ENCODE measurements at regions not wholly inside any gene's neighbourhood (a gene's known extent, or its start where the extent isn't known, plus 50 kb on each side); places are given as distances from the start of the nearest gene placed in this dataset.

DNA sequence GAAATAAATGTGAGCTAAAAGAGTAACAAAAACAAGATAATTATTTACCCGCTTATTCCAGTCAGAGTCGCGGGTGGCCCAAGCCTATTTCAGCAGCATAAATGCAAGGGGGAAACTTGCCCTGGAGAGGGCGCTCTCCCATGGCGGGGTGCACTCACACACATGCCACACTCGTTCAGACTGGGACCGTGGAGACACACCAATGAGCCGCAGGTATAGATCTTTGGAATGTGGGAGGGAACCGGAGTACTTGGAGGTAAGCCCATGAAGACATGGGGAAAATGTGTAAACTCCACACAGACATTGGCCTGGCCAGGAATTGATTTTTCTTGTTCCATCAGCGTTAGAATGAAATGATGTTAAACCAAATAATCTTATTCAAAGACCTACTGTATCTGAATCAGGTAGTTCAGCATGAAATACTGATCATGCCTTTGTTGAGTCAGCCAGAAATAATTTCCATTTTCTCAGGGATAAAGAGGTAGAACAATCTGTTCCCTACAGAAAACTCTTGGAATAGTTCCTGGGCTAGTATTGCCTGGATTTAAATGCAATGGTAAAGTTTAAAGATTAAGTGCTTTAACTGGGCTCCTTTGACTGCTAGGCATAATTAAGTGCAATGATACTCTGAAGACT, 191.5 kb downstream of the MCHR2 start:
- no peak for DNase-seq (ENCODE audit: low read depth in 2 of 2)

DNA sequence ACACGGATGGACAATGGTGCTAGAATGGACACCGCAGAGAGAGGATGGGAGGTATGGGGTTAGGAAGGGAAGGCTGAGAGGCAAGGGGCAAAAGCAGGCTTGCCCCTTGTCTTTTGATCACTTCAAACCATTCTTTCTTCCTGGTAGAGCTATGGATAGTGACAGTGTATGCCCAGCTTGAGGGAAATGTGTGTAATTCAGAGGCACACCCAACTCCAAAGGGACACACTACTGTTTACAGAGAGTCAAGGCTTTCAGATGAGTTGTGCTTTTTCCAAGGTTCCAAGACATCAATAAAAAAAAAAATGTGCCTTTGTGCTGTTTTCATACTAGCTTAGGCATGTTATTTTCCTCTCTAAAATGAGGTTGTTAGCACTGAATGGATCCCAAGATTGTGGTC, 185.0 kb downstream of the MCHR2 start:
- DNase-seq (ENCODE audit: low read depth in 2 of 2), result no peak

DNA sequence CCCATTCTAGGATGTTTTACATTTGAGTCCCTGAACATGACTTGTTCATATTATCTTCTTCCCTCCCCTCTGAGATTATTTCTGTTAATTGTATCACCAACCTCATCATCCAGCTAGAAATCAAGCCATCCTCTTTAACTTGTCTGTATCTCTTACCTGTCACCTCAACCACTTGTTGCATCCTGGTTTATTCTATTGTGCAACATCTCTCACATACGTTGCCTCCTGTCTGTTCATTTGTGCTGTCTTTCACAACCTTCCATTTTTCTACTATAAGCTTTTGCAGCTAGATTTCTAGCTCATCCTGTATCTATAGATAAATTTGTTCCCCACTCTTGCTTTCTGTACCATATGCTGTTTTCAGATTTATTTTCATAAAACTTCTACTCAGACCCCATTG, 183.7 kb downstream of the MCHR2 start:
- no peak for DNase-seq (ENCODE audit: low read depth in 2 of 2)

DNA sequence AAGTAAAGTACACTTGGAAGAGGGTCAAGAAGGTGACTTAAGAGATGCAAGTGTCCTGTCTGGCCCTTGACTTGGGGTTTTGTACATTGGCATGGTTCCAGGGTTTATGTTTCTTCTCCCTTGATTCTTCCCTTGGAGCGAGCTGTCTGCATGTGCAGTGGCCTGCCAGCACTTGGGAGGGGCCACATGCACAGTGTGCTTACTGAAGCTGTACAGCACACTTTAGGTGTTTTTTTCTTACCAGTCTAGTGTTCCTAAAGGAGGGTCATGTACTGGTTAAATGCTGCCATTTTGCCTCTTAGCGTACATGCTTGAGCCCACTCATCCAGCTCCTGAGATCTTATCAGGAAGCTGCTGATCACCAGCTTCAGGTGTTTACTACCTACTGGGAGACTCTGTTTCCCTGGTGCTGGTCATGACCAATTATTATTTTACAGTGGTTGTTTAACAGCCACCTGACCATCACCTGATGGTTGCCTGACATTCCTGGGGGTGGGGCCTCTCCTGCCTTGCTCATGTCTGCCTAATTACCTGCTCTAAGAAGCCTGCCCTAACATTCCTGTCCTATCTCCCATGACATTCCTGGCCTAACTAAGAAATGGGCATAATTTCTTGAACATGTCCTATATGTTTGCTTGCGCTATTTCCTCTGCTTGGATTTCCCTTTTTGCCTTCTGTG, 182.9 kb downstream of the MCHR2 start:
- no peak for DNase-seq (ENCODE audit: low read depth in 2 of 2)

DNA sequence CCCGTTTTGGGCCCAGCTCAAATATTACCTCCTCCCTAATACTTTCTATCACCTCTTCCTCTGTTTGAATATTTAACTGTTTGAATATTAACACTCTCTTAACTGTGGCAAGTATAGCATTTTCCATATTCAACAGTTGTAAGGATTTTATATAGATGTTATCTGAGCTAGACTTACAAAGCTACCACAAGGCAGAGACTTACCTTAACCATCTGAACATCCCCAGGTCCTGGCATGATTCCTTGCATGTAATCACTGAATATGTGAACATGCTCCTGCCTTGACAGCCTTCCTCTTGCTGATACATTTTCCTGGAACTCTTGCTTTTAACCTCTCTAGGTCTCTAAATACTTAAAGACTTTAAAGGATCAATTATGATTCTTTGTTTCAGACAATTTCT, 182.4 kb downstream of the MCHR2 start:
- DNase-seq (ENCODE audit: low read depth in 2 of 2), result no peak

DNA sequence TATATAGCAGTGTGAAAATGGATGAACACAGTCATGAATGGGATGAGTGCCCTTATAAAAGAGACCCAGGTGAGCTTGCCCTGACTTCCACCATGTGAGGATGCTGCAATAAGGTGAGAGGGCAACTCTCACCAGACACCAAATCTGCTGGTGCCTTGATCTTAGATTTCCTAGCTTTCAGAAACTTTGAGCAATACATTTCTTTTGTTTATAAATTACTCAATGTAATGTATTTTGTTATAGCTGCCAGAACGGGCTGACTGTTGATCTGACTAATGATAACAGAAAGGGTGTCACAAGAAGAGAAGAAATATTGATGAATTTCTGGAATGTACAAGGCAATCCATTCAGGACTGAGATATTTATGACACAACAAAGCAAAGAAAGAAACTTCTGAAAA, 180.5 kb downstream of the MCHR2 start:
- DNase-seq (ENCODE audit: low read depth in 2 of 2), result no peak

DNA sequence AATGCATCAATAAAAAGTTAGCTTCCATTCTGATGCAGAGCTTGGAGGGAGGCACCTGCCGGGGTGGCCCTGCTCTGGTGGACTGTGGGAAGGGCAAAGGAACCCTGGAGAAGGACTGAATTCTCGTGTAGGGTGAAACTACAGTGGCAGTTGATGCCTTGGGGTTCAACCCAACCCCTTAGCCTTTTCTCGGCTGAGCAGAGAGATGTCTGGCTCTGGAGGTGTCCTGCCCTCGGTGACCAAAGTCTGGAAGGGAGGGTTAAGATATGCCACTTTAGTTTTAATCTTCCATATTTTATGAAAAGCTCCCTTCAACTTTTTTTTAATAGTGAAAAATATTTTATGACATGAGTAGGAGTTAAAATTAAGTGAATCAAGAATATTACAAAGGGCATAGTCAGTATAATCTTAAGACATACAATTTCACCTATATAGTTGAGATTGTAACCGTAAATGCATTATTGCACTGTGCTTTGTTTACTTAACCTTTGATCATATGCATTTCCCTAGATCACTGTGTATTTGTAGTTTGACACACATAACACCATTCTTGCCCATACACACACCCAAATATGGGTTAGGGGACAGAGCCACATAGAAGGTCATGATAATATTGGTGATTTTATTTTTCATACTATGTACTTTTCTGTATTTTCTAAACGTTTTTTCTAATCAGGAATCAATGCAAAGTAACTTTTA, 179.6 kb downstream of the MCHR2 start:
- no peak for DNase-seq (ENCODE audit: low read depth in 2 of 2)

DNA sequence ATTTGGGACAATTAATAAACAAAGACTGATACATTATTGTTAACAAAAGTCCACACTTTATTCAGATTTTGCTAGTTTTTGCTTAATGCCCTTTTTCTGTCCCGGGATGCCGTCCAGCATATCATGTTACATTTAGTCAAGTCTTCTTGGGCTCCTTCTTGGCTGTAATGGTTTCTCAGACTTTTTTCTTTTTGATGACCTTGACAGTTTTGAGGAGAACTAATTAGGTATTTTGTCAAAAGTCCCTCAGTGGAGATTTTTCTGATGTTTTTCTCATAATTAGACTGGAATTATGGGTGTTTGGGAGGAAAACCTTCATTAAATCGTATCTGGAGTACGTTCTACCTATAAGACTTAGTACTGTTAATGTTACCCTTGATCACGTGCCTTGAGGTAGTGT, 177.2 kb downstream of the MCHR2 start:
- DNase-seq (ENCODE audit: low read depth in 2 of 2), result no peak

DNA sequence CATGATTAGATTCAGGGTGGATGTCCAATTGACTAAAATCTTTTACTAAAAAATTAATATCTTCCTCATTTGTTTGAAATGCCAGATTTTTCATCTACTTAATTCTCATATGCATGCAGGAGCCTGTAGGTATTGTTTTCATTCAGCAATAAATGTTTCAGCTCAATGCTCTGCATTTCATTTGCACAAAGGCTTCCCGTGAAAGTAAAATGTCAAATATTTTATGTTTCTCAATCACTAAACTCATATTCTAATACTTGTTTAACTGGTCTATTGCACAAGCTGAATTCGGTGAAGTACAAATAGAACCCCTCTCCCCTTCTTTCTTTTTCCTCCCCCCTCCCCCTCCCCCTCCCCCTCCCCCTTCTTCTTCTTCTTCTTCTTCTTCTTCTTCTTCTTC, 175.9 kb downstream of the MCHR2 start:
- no peak for DNase-seq (ENCODE audit: low read depth in 2 of 2)

DNA sequence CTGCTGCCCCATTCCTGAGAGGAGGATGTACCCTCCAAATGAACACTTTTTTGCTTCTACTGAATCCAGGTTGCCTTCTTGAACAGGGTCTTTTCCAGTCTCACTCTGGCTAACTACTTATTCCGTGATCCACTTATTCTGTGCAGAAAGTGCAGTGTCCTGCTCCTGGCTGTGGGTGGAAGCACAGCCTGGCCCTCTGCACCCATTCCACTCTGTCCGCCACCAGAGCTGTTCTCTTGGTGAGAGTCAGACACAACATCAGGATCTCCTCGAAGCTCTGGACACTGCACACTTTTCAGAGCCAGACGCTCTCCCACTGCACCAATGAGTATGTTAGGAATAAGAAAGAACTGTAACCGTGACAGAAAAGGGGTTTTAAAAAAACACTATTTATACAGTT, 174.2 kb downstream of the MCHR2 start:
- DNase-seq (ENCODE audit: low read depth in 2 of 2), result no peak

DNA sequence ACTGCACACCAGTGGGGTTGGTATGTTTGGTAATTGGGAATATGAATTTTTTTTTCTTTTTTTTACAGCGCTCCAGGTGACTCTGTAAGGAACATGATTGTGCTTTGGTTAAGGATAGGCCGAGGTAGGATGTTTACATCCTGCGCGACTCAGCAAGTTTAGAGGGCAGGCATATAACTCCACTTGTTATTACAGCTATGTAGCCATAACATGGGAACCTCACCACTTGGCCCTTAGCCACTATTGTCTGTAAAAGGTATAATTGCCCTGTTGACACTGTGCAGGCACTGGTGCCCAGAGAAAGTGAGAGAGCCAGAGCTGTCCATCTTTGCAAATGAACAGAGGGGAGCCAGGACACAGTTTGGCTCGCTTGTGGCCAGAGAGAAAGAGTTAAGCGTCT, 172.9 kb downstream of the MCHR2 start:
- DNase-seq (ENCODE audit: low read depth in 2 of 2), result no peak

DNA sequence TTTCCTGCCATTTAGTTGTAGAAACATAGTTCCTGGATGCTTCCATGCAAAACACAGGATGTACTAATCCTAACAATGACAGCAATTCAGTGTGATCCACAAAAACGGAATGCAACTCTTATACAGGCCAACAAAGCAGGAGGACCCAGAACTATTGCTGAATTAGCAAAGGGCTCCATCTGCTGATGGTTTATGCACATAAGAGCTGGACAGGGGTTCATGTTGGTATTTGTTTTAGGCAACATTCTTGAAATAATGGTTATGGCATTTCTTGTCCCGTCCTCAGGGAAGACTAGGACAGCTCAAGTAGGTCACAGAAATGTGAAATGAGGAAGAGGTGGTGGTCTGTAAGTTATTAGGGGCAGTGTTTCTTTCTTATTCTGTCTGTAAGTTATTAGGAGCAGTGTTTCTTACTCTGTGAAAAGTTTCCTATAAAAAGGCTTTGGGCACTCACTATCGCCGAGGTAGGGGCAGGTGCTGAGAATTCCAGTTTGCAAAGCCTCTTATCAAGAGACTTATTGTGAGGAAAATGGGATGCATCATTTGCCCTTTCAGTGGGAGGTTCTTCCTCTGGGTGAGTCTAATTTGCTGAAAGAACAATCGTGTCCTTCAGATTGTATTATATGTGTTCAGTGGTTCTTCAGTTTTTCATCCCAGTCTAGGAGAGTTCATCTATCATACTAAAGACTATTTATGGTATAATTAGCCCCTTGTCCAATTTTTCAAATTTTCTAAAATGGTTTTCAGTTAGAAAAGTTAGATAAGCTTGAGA, 171.1 kb downstream of the MCHR2 start:
- no peak for DNase-seq (ENCODE audit: low read depth in 2 of 2)

DNA sequence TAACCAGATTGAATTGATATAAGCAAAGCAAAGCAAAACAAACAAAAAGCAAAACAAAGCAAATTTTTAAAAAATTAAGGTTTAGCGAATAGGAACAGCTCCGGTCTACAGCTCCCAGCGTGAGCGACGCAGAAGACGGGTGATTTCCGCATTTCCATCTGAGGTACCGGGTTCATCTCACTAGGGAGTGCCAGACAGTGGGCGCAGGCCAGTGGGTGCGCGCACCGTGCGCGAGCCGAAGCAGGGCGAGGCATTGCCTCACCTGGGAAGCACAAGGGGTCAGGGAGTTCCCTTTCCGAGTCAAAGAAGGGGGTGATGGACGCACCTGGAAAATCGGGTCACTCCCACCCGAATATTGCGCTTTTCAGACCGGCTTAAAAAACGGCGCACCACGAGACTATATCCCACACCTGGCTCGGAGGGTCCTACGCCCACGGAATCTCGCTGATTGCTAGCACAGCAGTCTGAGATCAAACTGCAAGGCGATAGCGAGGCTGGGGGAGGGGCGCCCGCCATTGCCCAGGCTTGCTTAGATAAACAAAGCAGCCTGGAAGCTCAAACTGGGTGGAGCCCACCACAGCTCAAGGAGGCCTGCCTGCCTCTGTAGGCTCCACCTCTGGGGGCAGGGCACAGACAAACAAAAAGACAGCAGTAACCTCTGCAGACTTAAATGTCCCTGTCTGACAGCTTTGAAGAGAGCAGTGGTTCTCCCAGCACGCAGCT, 170.3 kb downstream of the MCHR2 start:
- DNase-seq (ENCODE audit: low read depth in 2 of 2), result peak in 1 of 2 donors; percentile 3

DNA sequence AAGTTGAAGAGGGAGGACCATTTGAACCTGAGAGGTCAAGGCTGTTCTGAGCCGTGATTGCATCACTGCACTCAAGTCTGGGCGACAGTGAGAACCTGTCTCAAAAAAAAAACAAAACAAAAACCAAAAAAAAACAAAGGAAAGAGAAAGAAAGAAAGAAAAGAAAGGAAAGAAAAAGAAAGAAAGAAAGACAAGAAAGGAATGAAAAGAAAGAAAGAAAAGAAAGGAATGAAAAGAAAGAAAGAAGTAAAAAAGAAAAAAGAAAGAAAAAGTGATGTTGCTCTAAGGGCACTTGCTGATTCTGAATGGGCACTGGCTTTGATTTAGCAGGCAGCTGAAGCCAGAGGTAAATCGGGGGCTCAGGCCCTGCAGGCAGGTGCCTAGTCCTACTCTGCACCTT, 161.0 kb downstream of the MCHR2 start:
- DNase-seq (ENCODE audit: low read depth in 2 of 2), result no peak

DNA sequence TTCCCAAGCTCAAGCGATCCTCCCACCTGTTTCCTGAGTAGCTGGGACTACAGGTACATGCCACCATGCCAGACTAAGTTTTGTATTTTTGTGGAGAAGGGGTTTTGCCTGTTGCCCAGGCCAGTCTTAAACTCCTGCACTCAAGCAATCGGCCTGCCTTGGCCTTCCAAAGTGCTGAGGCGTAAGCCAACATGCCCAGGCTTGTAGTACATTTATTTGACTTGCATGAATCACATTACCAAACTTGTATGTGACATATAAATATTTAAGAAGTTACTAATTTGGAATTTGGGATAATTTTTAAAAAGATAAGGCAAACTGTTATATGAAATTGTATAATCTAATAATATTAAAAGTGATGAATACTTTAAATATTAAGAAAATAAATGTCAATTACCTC, 157.6 kb downstream of the MCHR2 start:
- DNase-seq (ENCODE audit: low read depth in 2 of 2), result no peak

DNA sequence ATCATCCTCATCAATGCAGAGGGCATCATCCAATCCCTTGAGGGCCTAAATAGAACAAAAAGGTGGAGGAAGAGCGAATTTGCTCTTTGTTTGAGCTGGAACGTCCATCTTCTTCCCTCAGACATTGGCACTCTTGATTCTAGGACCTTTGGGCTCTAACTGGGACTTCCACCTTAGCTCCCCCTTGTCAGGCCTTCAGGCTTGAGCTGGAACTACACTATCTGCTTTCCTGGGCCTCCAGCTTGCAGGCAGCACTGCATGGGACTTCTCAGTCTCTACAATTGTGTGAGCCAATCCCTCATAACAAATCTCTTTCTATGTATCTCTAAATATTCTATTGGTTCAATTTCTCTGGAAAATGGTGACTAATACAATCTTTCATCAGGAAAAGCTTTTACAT, 155.4 kb downstream of the MCHR2 start:
- DNase-seq (ENCODE audit: low read depth in 2 of 2), result no peak

DNA sequence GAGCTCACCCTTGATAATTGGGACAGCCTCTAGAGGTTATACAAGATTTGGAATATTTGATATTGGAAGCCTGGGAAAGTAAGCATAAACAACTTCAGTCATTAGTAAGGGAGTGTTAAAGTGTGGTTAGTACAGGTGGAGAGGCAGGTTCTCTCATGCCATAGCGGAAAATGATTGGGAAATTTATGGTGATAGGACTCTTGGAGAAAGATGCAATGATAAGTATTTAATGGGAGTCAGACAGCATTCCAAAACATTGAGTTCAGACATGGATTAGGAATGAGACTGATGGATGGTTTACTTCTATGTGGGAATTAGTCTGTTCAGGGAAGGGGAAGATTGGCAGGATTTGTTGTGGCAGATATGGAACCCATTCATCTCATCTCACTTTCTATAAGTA, 152.7 kb downstream of the MCHR2 start:
- DNase-seq (ENCODE audit: low read depth in 2 of 2), result no peak

DNA sequence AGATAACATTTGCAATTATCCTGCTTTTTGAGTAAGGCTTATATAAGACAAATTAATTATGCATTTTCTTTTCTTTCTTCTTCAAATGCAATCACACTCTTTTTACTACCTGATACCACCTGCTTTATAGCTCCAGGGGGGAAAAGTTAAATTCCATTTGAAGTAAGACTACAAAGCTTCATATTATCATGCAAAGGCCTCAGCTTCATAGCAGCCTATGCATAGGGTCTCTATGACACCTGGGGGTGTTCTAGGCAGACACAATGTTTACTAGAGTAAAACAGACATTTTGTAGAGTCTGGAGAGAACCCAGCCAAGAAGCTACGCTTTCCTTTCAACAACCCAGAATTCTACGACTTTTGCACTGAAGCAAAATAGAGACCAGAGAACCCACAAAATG, 148.0 kb downstream of the MCHR2 start:
- DNase-seq (ENCODE audit: low read depth in 2 of 2), result no peak

DNA sequence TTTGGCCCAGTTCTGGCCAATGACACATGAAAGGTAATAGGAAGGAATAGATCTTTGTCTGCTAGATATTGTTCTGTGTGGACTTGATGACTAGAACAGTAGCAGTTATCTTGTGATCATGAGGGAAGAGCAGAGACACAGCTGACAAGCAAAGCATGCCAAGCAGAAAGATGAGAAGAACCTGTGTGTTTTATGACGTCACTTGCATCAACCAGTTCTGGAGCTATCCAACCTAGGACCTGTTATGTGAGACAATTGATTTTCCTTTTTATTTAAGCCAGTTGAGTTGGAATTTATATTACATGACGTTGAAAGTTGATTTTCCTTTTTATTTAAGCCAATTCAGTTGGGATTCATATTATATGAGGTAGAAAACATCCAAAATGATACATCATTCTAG, 143.2 kb downstream of the MCHR2 start:
- no peak for DNase-seq (ENCODE audit: low read depth in 2 of 2)

DNA sequence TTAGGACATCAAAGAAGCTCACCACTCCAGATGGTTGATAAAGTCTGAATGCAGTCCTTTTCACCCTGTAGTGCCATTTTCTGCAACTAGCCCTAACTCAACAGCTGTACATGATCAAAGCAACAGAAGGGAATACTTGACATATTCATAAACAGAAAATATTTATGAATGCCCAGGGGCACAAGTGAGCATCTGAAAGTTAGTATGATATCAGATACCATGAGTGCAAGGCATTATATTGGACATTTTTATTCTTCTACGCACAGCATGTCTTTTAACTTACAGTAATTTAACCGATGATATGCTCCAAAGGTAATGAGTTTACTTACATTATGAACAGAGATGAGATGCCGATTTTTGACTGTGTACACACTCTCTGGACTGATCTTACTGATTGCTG, 142.0 kb downstream of the MCHR2 start:
- DNase-seq (ENCODE audit: low read depth in 2 of 2), result no peak

DNA sequence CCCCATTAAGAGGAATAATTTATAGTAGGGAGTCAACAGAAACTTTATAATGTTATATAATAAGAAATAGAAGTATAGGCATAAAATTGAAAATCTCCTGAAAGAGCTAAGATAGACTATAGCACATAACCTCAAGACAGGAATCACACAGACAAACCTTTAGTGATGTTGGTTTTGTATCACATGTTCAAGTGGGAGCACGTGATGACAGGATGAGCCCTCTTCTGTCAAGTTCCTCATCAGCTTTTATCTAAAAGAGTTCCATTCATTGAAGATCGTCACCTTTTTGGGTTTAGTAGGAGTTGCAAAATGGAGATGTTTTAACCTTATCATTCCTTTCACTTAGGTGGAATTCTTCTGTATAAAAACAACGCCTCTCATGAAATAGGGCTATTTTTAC, 127.0 kb downstream of the MCHR2 start:
- no peak for DNase-seq (ENCODE audit: low read depth in 2 of 2)
